ENCODE measurements at regions not wholly inside any gene's neighbourhood (a gene's known extent, or its start where the extent isn't known, plus 50 kb on each side); places are given as distances from the start of the nearest gene placed in this dataset.

GRCh38 chr1:55468142-55468795, 253.1 kb upstream of the USP24 start:
- TF ChIP-seq YY1 (IDR thresholded peaks at IDR 0.05; ENCODE audit: insufficient read depth, insufficient read length) (no peak), SUZ12 (IDR thresholded peaks at IDR 0.05; ENCODE audit: extremely low read depth, insufficient read depth, insufficient read length) (no peak), ZNF274 (IDR thresholded peaks at IDR 0.05; ENCODE audit: low read depth, low read length) (no peak)

Measured in NT2/D1 (cell line).